Stomach (tissue), 4 donors: ENCODE measurements at regions not wholly inside any gene's neighbourhood (a gene's known extent, or its start where the extent isn't known, plus 50 kb on each side); places are given as distances from the start of the nearest gene placed in this dataset.

ENCODE experiments used
- EP300 ChIP-seq: sonication (generic); formaldehyde crosslinking; IDR thresholded peaks from one replicate; pipeline ENCODE4 v1.6.1; 2017; ENCODE audit warnings: antibody characterized with exemption
- POLR2A ChIP-seq, 4 donors: fragments of 450-650 bp; IDR thresholded peaks; one replicate each; pipeline ENCODE4 v1.6.1; 2016; ENCODE audit warnings: antibody characterized with exemption in 4 of 4, control low read depth in 2 of 4, mild to moderate bottlenecking in 1 of 4, moderate library complexity in 1 of 4
- POLR2AphosphoS5 ChIP-seq, 3 donors: sonication (generic); formaldehyde crosslinking; IDR thresholded peaks; one replicate each; pipeline ENCODE4 v1.6.1; 2016; ENCODE audit warnings: antibody characterized with exemption in 3 of 3
- TF ChIP-seq, protein P1 (sequence below), 7 experiments: fragments of 450-650 bp in 4 of 7; fragments of 200-600 bp in 3 of 7; sonication (generic) in 3 of 7; IDR thresholded peaks; one replicate each; pipeline ENCODE4 v1.5.1; 2016 to 2019; ENCODE audit warnings: antibody characterized with exemption in 7 of 7, control low read depth in 2 of 7, mild to moderate bottlenecking in 1 of 7

DNA sequence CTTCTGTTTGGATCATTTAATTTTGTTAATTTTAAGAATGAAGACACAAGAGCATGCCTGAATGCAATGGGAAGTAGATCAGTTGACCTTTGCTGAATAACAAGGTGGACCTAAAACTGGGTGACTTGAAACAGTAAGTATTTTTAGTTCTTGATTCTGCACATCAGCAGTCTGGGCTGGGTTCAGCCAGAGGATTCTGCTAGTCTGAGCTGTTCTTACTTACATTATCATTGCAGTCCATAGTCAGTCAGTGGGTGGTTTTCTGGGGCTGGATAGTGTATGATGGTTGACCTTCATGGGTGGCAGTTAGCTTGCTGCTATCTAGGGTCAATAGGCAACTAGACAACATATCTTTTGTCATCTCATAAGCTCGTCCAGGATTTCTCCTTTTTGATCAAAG, 91.4 kb downstream of the HS3ST1 start:
- TF ChIP-seq POLR2A (IDR thresholded peaks at IDR 0.05) (no peak), POLR2AphosphoS5 (IDR thresholded peaks at IDR 0.05) (no peak), EP300 (no peak)
- TF ChIP-seq, protein P1, sequence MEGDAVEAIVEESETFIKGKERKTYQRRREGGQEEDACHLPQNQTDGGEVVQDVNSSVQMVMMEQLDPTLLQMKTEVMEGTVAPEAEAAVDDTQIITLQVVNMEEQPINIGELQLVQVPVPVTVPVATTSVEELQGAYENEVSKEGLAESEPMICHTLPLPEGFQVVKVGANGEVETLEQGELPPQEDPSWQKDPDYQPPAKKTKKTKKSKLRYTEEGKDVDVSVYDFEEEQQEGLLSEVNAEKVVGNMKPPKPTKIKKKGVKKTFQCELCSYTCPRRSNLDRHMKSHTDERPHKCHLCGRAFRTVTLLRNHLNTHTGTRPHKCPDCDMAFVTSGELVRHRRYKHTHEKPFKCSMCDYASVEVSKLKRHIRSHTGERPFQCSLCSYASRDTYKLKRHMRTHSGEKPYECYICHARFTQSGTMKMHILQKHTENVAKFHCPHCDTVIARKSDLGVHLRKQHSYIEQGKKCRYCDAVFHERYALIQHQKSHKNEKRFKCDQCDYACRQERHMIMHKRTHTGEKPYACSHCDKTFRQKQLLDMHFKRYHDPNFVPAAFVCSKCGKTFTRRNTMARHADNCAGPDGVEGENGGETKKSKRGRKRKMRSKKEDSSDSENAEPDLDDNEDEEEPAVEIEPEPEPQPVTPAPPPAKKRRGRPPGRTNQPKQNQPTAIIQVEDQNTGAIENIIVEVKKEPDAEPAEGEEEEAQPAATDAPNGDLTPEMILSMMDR (IDR thresholded peaks at IDR 0.05), result no peak
